ENCODE measurements at regions not wholly inside any gene's neighbourhood (a gene's known extent, or its start where the extent isn't known, plus 50 kb on each side); places are given as distances from the start of the nearest gene placed in this dataset.
"Not testable (repeated sequence)": the region's sequence is repeated elsewhere in the genome, so short reads cannot be mapped to it uniquely, and the experiment has no call there.

DNA sequence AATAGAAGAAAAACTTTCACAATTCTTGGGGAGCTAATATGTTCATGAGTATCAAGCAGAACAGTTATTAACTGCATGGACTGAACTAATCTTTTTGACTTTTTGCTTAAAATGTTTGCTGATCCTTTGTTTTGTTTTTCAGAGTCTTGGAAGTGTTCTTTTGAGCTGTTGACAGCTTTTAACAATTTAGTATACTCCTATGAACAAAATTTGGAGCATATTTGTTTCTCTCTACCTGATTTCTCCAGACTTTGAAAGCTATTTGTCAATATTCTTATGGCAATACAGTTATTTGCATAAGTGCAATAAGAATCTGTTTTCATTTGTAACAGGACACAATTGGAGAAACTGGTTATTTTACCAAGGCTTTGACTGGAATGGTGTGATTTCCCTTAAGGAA lies 192.0 kb upstream of the ETV3 start:
- TF ChIP-seq CTCF (IDR thresholded peaks at IDR 0.05); REST (IDR thresholded peaks at IDR 0.05; ENCODE audit: insufficient read depth in 1 of 2, low read depth in 2 of 2, low read length in 1 of 2); POLR2AphosphoS5 (IDR thresholded peaks at IDR 0.05; ENCODE audit: low read depth, low read length): not testable (repeated sequence)
